GM18507 (cell line): ENCODE measurements at regions not wholly inside any gene's neighbourhood (a gene's known extent, or its start where the extent isn't known, plus 50 kb on each side); places are given as distances from the start of the nearest gene placed in this dataset.
"Not testable (repeated sequence)": the region's sequence is repeated elsewhere in the genome, so short reads cannot be mapped to it uniquely, and the experiment has no call there.

Experiments used
- DNase-seq: peaks from one replicate; pipeline ENCODE4 v3.0.0; 2011; ENCODE audit warnings: low read depth; ENCODE audit not compliant: insufficient read length; ENCODE audit errors: extremely low spot score
- FAIRE-seq: peaks from 2 replicates; lab custom pipeline; 2011; peaks lifted over from hg19 to GRCh38; lab: Jason Lieb, UNC

DNA sequence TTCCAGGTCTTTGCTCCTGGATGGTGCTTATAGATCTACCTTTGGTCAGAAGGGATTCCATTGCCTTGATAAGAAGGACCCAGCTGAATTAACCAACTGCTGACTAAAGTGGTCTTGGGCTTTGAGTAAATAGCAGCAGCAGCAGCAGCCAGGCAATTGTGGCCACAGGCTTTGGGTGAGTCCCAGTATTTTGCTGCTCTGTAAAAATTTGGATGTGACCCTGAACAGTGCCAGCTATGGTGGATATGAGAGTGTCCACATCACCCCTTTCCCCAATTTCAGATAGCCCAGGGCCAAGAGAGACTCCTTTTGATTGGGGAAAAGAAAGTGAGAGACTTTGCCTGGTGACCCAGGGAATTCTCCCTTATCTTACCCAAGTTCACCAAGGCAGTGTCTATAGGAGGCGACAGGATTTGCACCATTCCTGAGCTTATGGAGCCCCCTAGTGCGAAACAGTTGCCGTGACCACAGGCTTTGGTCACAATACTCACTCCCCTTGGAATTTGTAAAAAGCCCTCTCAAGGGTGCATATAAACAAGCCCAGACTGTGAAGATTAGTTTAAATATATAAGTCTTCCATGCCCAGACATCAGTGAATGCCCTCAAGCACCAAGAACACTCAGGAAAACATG, 518.0 kb downstream of the TMA16 start:
- DNase-seq (no peak), FAIRE-seq (peak; percentile 52)

GRCh38 chr4:164021947-164022346, 527.5 kb downstream of the TMA16 start:
- FAIRE-seq (no peak), DNase-seq (no peak)

DNA sequence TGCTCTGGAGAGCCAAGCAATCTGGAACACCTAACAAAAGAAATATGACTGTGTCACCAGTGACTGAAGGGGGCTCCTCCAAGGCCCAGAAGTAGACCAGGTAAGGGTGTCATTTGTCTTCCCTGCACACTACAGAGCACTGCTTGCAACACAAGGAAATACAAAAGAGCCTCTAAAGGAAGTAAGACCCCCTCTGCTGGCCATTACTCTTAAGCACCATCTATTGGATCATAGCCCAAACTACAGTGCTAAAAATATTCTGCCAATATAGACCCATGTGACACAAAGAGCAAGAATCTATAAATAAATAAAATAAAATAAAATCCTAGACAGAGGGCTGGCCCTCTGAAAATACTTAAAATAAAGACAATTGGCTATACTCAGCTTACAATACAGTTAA, 528.7 kb downstream of the TMA16 start:
- DNase-seq (no peak), FAIRE-seq (no peak)

DNA sequence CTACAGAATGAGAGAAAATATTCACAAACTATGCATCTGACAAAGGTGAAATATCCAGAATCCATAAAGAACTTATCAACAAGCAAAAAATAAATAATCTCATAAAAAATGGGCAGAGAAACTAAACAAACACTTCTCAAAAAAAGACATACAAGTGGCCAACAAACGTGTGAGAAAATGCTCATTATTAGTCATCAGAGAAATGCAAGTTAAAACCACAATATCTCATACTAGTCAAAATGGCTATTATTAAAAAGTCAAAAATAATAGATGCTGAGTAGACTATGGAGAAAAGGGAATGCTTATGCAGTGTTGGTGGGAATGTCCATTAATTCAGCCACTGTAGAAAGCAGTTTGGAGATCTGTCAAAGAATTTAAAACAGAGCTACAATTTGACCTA, 533.3 kb downstream of the TMA16 start:
- DNase-seq = no peak
- no peak for FAIRE-seq

- FAIRE-seq (no peak), DNase-seq (no peak)
Measured at GRCh38 chr4:164039482-164039881, 545.0 kb downstream of the TMA16 start.

DNA sequence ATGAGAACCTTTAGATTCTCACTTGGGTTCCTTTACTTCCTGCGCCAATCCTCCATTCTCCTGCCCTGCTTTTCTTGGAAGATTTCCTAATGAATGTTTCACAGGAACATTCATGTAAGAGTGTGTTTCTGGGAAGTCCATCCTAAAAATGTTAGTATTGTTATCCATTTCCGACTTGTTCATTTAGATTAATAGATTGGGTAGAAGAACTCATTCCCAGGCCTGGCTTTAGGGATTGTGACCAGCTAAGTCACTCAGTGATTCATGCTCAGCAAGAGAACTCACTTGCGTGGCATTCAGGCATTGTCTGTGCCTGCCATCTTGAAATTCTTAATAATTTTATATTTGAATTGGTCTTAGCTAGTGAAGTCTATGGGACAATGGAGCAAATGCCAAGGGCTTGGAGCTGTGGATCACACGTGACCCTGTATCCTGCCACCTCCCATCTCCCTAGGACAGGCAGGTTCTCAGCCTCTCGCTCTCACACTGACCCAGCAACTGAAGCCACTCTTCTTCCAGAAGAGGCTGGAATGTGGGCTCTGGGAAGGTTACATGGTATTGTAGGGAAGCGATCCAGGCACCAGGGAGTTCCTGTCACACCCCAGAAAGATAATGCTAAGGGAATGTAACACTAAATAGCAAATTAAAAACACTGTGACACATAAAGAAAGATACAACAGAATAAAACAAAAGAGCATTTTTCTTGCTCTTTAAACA, 562.1 kb downstream of the TMA16 start:
- no peak for DNase-seq
- FAIRE-seq = no peak

- DNase-seq = no peak
- FAIRE-seq = no peak
Measured at GRCh38 chr4:164058776-164059445, 564.4 kb downstream of the TMA16 start.

DNA sequence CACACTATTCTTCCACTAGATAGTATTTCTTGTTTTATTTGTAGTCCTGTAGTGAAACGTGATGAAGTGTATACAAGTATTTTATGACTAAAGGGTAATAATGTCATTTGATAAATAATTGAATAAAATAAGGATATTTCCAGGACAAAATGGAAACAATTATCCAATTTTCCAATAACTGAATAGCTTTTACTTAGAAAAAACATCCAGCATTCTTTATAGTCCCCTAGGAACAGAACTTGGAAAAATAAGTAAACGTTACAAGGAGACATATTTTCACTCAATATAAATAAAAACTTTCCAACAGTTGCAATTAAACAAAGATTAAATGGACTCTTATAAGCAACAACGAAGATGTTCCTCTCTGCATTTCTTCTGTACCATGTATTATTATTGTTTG, 566.0 kb downstream of the TMA16 start:
- FAIRE-seq (no peak), DNase-seq (no peak)

GRCh38 chr4:164068392-164068791, 573.9 kb downstream of the TMA16 start:
- FAIRE-seq (no peak), DNase-seq (no peak)

DNA sequence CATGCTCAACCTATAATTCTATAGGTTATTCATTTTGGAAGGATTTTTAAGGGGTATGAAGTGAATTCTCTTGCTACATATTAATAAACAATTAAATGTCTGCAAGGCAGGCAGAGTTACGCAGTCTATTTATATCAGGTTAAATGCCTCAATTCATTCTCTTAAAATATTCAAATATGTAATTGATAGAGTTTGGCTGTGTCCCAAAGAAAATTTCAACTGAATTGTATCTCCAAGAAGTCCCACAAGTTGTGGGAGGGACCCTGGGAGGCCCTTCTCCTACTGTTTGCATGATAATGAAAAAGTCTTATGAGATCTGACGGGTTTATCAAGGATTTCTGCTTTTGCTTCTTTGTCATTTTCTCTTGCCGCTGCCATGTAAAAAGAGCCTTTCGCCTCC, 576.1 kb downstream of the TMA16 start:
- no peak for DNase-seq
- FAIRE-seq = no peak

DNA sequence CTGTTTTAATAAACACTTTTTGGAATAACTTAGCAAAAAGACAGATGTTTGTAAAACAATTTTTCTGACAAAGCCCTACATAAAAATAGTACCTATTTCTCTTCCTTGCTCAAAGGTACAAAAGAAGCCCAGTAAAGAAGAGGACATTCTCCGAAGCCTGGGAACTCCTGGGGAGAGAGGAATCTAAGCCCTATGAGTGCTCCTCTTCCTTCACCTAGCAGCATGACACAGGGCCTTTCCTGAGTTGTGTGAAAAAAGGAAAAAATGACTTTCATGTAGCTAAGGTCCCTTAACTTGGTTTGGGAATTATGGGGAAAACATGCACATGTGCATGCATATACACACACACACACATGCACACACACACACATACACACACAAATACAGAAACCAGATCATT, 586.9 kb downstream of the TMA16 start:
- DNase-seq (no peak), FAIRE-seq (no peak)

DNA sequence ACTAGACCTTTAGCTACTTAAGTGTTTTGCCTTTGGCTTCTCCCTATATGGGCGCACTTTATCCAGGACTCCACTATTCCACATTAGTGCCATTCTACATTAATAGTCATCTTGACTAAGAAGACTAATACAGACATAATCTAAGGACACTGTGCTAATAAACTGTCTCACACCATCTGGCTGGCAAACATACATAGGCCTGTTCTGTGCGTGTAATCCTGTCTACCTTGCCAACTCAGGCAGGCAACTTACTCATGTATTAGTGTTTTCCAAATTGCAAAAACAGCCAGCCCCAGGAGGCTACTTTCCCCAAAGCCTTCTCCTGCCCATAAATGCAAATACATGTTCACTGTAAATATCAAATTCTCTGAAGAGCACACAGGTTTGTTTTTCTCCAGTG, 587.3 kb downstream of the TMA16 start:
- no peak for DNase-seq
- no peak for FAIRE-seq

- FAIRE-seq = no peak
- no peak for DNase-seq
Measured at GRCh38 chr4:164087733-164088132, 593.2 kb downstream of the TMA16 start.

GRCh38 chr4:164095313-164096110, 601.0 kb downstream of the TMA16 start:
- no peak for FAIRE-seq
- DNase-seq = no peak

GRCh38 chr4:164096766-164097518, 602.5 kb downstream of the TMA16 start:
- DNase-seq (no peak), FAIRE-seq (no peak)

DNA sequence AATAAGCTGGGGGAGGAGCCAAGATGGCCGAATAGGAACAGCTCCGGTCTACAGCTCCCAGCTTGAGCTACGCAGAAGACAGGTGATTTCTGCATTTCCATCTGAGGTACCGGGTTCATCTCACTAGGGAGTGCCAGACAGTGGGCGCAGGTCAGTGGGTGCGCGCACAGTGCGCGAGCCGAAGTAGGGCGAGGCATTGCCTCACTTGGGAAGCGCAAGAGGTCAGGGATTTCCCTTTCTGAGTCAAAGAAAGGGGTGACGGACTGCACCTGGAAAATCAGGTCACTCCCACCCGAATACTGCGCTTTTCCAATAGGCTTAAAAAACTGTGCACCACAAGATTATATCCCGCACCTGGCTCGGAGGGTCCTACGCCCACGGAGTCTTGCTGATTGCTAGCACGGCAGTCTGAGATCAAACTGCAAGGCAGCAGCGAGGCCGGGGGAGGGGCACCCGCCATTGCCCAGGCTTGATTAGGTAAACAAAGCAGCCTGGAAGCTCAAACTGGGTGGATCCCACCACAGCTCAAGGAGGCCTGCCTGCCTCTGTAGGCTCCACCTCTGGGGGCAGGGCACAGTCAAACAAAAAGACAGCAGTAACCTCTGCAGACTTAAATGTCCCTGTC, 606.4 kb downstream of the TMA16 start:
- FAIRE-seq, DNase-seq: not testable (repeated sequence)

- FAIRE-seq = no peak
Measured at GRCh38 chr4:164108971-164109370, 614.5 kb downstream of the TMA16 start.

GRCh38 chr4:164109503-164109902, 615.0 kb downstream of the TMA16 start:
- DNase-seq (no peak), FAIRE-seq (no peak)

More at GRCh38 chr4:164108971-164109370, 614.5 kb downstream of the TMA16 start:
- no peak for DNase-seq

DNA sequence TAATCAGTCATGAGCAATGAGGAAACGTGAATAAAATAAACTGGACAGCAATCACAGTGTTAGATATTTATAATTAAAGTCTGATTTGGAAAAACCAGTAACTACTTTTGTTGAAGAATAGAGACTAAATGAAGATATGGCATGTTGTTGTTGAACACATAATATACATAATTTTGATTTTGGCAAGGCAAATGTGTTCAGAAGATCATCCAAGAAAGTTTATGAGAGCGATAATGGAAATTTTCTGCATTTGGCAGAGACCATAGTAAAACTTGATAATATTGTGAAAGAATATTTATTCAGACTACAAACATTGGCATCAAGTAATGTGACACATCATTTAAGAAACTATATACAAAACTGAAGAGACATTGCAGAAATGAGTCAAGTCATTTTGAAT, 620.7 kb downstream of the TMA16 start:
- FAIRE-seq = no peak

More for the DNA sequence above, 620.7 kb downstream of the TMA16 start:
- no peak for DNase-seq
